ENCODE measurements at regions not wholly inside any gene's neighbourhood (a gene's known extent, or its start where the extent isn't known, plus 50 kb on each side); places are given as distances from the start of the nearest gene placed in this dataset.

GRCh38 chr2:189261431-189261841 is 81.9 kb upstream of the COL5A2 start:
- peaks cover 10% of the 10 kb centered on the region; the same call in 2 of the 3 replicates for H3K4me1 Mint-ChIP-seq
- DNase-seq (ENCODE audit: low spot score) (no peak), ATAC-seq (no peak)
- Histone ChIP-seq H2AFZ (no peak overlapping the region), H3K27ac (ENCODE audit: low read depth) (no peak overlapping the region), H4K20me1 (replicated peaks; ENCODE audit: insufficient read depth) (no peaks in the 10 kb centered on the region), H3K79me2 (replicated peaks; ENCODE audit: insufficient read depth) (no peaks in the 10 kb centered on the region), H3K4me2 (no peak overlapping the region), H3K36me3 (ENCODE audit: insufficient read depth) (no peaks in the 10 kb centered on the region), H3K4me3 (no peak overlapping the region), H3K9me2 (ENCODE audit: insufficient read depth) (0 out of 2 replicates have a peak, but pooled peaks cover 5% of the 10 kb centered on the region), H3K27me3 (ENCODE audit: insufficient read depth) (no peaks in the 10 kb centered on the region), H3K4me1 (ENCODE audit: insufficient read depth) (peaks cover 15% of the 10 kb centered on the region), H3F3A (replicated peaks; ENCODE audit: low read depth) (no peaks in the 10 kb centered on the region)
- TF ChIP-seq POLR2AphosphoS5 (IDR thresholded peaks at IDR 0.05; ENCODE audit: low read depth), result no peak
- TF ChIP-seq EZH2phosphoT487 (IDR thresholded peaks at IDR 0.05; ENCODE audit: unreplicated experiment), result no peak
- no peak for TF ChIP-seq CTCF (conservative IDR thresholded peaks at IDR 0.05; ENCODE audit: low read depth in 2 of 2)
- no peak for TF ChIP-seq CREB1 (CRISPR knock-in tag; IDR thresholded peaks at IDR 0.05; ENCODE audit: low read depth)
- TF ChIP-seq JUNB (IDR thresholded peaks at IDR 0.05; ENCODE audit: unreplicated experiment), result no peak
- no peak for TF ChIP-seq ETS1 (IDR thresholded peaks at IDR 0.05)
- TF ChIP-seq NANOG (IDR thresholded peaks at IDR 0.05; ENCODE audit: borderline replicate concordance), result no peak
- TF ChIP-seq STAT1 (IDR thresholded peaks at IDR 0.05; ENCODE audit: unreplicated experiment), result no peak
- TF ChIP-seq, protein P1, sequence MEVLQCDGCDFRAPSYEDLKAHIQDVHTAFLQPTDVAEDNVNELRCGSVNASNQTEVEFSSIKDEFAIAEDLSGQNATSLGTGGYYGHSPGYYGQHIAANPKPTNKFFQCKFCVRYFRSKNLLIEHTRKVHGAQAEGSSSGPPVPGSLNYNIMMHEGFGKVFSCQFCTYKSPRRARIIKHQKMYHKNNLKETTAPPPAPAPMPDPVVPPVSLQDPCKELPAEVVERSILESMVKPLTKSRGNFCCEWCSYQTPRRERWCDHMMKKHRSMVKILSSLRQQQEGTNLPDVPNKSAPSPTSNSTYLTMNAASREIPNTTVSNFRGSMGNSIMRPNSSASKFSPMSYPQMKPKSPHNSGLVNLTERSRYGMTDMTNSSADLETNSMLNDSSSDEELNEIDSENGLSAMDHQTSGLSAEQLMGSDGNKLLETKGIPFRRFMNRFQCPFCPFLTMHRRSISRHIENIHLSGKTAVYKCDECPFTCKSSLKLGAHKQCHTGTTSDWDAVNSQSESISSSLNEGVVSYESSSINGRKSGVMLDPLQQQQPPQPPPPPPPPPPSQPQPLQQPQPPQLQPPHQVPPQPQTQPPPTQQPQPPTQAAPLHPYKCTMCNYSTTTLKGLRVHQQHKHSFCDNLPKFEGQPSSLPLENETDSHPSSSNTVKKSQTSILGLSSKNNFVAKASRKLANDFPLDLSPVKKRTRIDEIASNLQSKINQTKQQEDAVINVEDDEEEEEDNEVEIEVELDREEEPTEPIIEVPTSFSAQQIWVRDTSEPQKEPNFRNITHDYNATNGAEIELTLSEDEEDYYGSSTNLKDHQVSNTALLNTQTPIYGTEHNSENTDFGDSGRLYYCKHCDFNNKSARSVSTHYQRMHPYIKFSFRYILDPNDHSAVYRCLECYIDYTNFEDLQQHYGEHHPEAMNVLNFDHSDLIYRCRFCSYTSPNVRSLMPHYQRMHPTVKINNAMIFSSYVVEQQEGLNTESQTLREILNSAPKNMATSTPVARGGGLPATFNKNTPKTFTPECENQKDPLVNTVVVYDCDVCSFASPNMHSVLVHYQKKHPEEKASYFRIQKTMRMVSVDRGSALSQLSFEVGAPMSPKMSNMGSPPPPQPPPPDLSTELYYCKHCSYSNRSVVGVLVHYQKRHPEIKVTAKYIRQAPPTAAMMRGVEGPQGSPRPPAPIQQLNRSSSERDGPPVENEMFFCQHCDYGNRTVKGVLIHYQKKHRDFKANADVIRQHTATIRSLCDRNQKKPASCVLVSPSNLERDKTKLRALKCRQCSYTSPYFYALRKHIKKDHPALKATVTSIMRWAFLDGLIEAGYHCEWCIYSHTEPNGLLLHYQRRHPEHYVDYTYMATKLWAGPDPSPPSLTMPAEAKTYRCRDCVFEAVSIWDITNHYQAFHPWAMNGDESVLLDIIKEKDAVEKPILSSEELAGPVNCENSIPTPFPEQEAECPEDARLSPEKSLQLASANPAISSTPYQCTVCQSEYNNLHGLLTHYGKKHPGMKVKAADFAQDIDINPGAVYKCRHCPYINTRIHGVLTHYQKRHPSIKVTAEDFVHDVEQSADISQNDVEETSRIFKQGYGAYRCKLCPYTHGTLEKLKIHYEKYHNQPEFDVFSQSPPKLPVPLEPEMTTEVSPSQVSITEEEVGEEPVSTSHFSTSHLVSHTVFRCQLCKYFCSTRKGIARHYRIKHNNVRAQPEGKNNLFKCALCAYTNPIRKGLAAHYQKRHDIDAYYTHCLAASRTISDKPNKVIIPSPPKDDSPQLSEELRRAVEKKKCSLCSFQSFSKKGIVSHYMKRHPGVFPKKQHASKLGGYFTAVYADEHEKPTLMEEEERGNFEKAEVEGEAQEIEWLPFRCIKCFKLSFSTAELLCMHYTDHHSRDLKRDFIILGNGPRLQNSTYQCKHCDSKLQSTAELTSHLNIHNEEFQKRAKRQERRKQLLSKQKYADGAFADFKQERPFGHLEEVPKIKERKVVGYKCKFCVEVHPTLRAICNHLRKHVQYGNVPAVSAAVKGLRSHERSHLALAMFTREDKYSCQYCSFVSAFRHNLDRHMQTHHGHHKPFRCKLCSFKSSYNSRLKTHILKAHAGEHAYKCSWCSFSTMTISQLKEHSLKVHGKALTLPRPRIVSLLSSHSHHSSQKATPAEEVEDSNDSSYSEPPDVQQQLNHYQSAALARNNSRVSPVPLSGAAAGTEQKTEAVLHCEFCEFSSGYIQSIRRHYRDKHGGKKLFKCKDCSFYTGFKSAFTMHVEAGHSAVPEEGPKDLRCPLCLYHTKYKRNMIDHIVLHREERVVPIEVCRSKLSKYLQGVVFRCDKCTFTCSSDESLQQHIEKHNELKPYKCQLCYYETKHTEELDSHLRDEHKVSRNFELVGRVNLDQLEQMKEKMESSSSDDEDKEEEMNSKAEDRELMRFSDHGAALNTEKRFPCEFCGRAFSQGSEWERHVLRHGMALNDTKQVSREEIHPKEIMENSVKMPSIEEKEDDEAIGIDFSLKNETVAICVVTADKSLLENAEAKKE (CRISPR knock-in tag; IDR thresholded peaks at IDR 0.05), result no peak
- no peak for TF ChIP-seq EZH2 (IDR thresholded peaks at IDR 0.05; ENCODE audit: low read depth, unreplicated experiment)
- no peak for TF ChIP-seq ZNF114 (CRISPR knock-in tag; IDR thresholded peaks at IDR 0.05)
- TF ChIP-seq, protein P2, sequence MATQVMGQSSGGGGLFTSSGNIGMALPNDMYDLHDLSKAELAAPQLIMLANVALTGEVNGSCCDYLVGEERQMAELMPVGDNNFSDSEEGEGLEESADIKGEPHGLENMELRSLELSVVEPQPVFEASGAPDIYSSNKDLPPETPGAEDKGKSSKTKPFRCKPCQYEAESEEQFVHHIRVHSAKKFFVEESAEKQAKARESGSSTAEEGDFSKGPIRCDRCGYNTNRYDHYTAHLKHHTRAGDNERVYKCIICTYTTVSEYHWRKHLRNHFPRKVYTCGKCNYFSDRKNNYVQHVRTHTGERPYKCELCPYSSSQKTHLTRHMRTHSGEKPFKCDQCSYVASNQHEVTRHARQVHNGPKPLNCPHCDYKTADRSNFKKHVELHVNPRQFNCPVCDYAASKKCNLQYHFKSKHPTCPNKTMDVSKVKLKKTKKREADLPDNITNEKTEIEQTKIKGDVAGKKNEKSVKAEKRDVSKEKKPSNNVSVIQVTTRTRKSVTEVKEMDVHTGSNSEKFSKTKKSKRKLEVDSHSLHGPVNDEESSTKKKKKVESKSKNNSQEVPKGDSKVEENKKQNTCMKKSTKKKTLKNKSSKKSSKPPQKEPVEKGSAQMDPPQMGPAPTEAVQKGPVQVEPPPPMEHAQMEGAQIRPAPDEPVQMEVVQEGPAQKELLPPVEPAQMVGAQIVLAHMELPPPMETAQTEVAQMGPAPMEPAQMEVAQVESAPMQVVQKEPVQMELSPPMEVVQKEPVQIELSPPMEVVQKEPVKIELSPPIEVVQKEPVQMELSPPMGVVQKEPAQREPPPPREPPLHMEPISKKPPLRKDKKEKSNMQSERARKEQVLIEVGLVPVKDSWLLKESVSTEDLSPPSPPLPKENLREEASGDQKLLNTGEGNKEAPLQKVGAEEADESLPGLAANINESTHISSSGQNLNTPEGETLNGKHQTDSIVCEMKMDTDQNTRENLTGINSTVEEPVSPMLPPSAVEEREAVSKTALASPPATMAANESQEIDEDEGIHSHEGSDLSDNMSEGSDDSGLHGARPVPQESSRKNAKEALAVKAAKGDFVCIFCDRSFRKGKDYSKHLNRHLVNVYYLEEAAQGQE (IDR thresholded peaks at IDR 0.05; ENCODE audit: unreplicated experiment), result no peak
- no peak for TF ChIP-seq ZNF331 (CRISPR knock-in tag; IDR thresholded peaks at IDR 0.05; ENCODE audit: low read depth)
- no peak overlapping the region for H3K4me3 Mint-ChIP-seq
- H3K27ac Mint-ChIP-seq, result 0 out of 2 replicates have a peak overlapping the region, but pooled peaks have one; percentile 17
- H3K9me3 Mint-ChIP-seq, result peaks cover 4% of the 10 kb centered on the region; the same call in 2 of the 3 replicates
- H3K36me3 Mint-ChIP-seq (ENCODE audit: low read depth), result no peaks in the 10 kb centered on the region; the same call in 2 of the 3 replicates
- no peaks in the 10 kb centered on the region for H3K27me3 Mint-ChIP-seq (ENCODE audit: insufficient read depth, low read depth, poor library complexity)

Measured in GM23338 (cell line).